GM23338 (cell line): ENCODE measurements at regions not wholly inside any gene's neighbourhood (a gene's known extent, or its start where the extent isn't known, plus 50 kb on each side); places are given as distances from the start of the nearest gene placed in this dataset.

Source experiments
- ATAC-seq: fragments of 200-7000 bp; cut with Tn5 transposase; 3 replicates; pipeline ENCODE4 v1.9.1; 2020
- DNase-seq: peaks from one replicate; pipeline ENCODE4 v3.0.0-alpha.2; 2015; ENCODE audit warnings: low spot score
- H2AFZ ChIP-seq: fragments of 200-600 bp; sonication (generic); 2 replicates; pipeline ENCODE4 v1.8.0; 2016; ENCODE audit warnings: antibody characterized with exemption, mild to moderate bottlenecking, moderate library complexity
- H3F3A ChIP-seq: fragments of 200-600 bp; sonication (generic); replicated peaks from 2 replicates; pipeline ENCODE4 v1.8.0; 2017; ENCODE audit warnings: antibody characterized with exemption, mixed run types, low read depth
- H3K27ac ChIP-seq: fragments of 200-600 bp; sonication (generic); 2 replicates; pipeline ENCODE4 v1.6.1; 2016; ENCODE audit warnings: low read depth
- H3K27me3 ChIP-seq: fragments of 200-600 bp; sonication (generic); 2 replicates; pipeline ENCODE4 v1.8.0; 2016; ENCODE audit warnings: mild to moderate bottlenecking, mixed run types, moderate library complexity; ENCODE audit not compliant: insufficient read depth
- H3K36me3 ChIP-seq: fragments of 200-600 bp; sonication (generic); 2 replicates; pipeline ENCODE4 v1.8.0; 2016; ENCODE audit warnings: mild to moderate bottlenecking; ENCODE audit not compliant: insufficient read depth
- H3K4me1 ChIP-seq: fragments of 200-600 bp; sonication (generic); 2 replicates; pipeline ENCODE4 v1.8.0; 2016; ENCODE audit warnings: mild to moderate bottlenecking, moderate library complexity; ENCODE audit not compliant: insufficient read depth
- H3K4me2 ChIP-seq: fragments of 200-600 bp; sonication (generic); 2 replicates; pipeline ENCODE4 v1.7.1; 2017; ENCODE audit warnings: mixed run types
- H3K4me3 ChIP-seq: fragments of 200-600 bp; sonication (generic); 2 replicates; pipeline ENCODE4 v1.6.1; 2016; ENCODE audit warnings: mixed run types
- H3K79me2 ChIP-seq: fragments of 200-600 bp; sonication (generic); replicated peaks from 2 replicates; pipeline ENCODE4 v1.8.0; 2017; ENCODE audit warnings: mild to moderate bottlenecking; ENCODE audit not compliant: insufficient read depth
- H3K9me2 ChIP-seq: fragments of 200-600 bp; sonication (generic); 2 replicates; pipeline ENCODE4 v1.8.0; 2017; ENCODE audit not compliant: insufficient read depth
- H4K20me1 ChIP-seq: fragments of 200-600 bp; sonication (generic); replicated peaks from 2 replicates; pipeline ENCODE4 v1.8.0; 2017; ENCODE audit warnings: mild to moderate bottlenecking; ENCODE audit not compliant: insufficient read depth
- H3K27ac Mint-ChIP-seq: 2 replicates; pipeline ENCODE4 v1.8.0; 2020; ENCODE audit warnings: inconsistent platforms, mild to moderate bottlenecking, moderate library complexity, mixed read lengths
- H3K27me3 Mint-ChIP-seq: 3 replicates; pipeline ENCODE4 v1.8.0; 2022; ENCODE audit warnings: low read depth, mild to moderate bottlenecking, moderate library complexity, mixed read lengths, inconsistent platforms; ENCODE audit not compliant: insufficient read depth, poor library complexity
- H3K36me3 Mint-ChIP-seq: 3 replicates; pipeline ENCODE4 v1.8.0; 2021; ENCODE audit warnings: low read depth, mild to moderate bottlenecking, inconsistent platforms, moderate library complexity, mixed read lengths
- H3K4me1 Mint-ChIP-seq: 3 replicates; pipeline ENCODE4 v1.8.0; 2020; ENCODE audit warnings: mild to moderate bottlenecking, inconsistent platforms, mixed read lengths
- H3K4me3 Mint-ChIP-seq: 3 replicates; pipeline ENCODE4 v1.8.0; 2021; ENCODE audit warnings: moderate library complexity, mild to moderate bottlenecking, inconsistent platforms, mixed read lengths
- H3K9me3 Mint-ChIP-seq: 3 replicates; pipeline ENCODE4 v1.8.0; 2020; ENCODE audit warnings: moderate library complexity, mild to moderate bottlenecking, inconsistent platforms, mixed read lengths
- CREB1 ChIP-seq: fragments of 250-450 bp; sonication (Bioruptor Pico); IDR thresholded peaks from 2 replicates; pipeline ENCODE4 v1.5.0; 2020; ENCODE audit warnings: low read depth, mild to moderate bottlenecking, moderate library complexity
- EZH2 ChIP-seq: fragments of 200-600 bp; sonication (generic); IDR thresholded peaks from one replicate; pipeline ENCODE4 v1.8.0; 2017; ENCODE audit warnings: antibody characterized with exemption, mild to moderate bottlenecking, low read depth; ENCODE audit not compliant: unreplicated experiment
- EZH2phosphoT487 ChIP-seq: fragments of 200-600 bp; sonication (generic); IDR thresholded peaks from one replicate; pipeline ENCODE4 v1.8.1; 2018; ENCODE audit warnings: antibody characterized with exemption; ENCODE audit not compliant: unreplicated experiment
- JUNB ChIP-seq: IDR thresholded peaks from one replicate; pipeline ENCODE4 v1.6.1; 2016; ENCODE audit warnings: antibody characterized with exemption; ENCODE audit not compliant: unreplicated experiment
- NANOG ChIP-seq: IDR thresholded peaks from 2 replicates; pipeline ENCODE4 v1.6.1; 2016; ENCODE audit warnings: antibody characterized with exemption, borderline replicate concordance
- POLR2AphosphoS5 ChIP-seq: IDR thresholded peaks from 2 replicates; pipeline ENCODE4 v1.6.1; 2016; ENCODE audit warnings: antibody characterized with exemption, low read depth
- STAT1 ChIP-seq: IDR thresholded peaks from one replicate; pipeline ENCODE4 v1.6.1; 2016; ENCODE audit warnings: antibody characterized with exemption; ENCODE audit not compliant: unreplicated experiment
- ZNF114 ChIP-seq: fragments of 250-450 bp; sonication (Bioruptor Pico); IDR thresholded peaks from 2 replicates; pipeline ENCODE4 v1.5.0; 2020; ENCODE audit warnings: mild to moderate bottlenecking, moderate library complexity
- ZNF331 ChIP-seq: fragments of 250-450 bp; sonication (Bioruptor Pico); IDR thresholded peaks from 2 replicates; pipeline ENCODE4 v1.5.0; 2020; ENCODE audit warnings: low read depth, mild to moderate bottlenecking, moderate library complexity
- TF ChIP-seq, protein P1 (sequence below): IDR thresholded peaks from 2 replicates; pipeline ENCODE4 v1.6.1; 2016; ENCODE audit warnings: antibody characterized with exemption
- TF ChIP-seq, protein P2 (sequence below): IDR thresholded peaks from one replicate; pipeline ENCODE4 v1.6.1; 2018; ENCODE audit warnings: antibody characterized with exemption; ENCODE audit not compliant: unreplicated experiment
- TF ChIP-seq, protein P3 (sequence below), 2 experiments: fragments of 200-600 bp in 1 of 2; sonication (generic) in 1 of 2; conservative IDR thresholded peaks; 2 replicates each; pipeline versions ENCODE4 v1.5.1 to v1.6.1; 2016 to 2017; ENCODE audit warnings: antibody characterized with exemption in 2 of 2, low read depth in 2 of 2, mild to moderate bottlenecking in 2 of 2, moderate library complexity in 1 of 2
- TF ChIP-seq, protein P4 (sequence below): fragments of 250-450 bp; sonication (Bioruptor Pico); IDR thresholded peaks from 2 replicates; pipeline ENCODE4 v1.5.0; 2020; ENCODE audit warnings: mild to moderate bottlenecking, moderate library complexity

DNA sequence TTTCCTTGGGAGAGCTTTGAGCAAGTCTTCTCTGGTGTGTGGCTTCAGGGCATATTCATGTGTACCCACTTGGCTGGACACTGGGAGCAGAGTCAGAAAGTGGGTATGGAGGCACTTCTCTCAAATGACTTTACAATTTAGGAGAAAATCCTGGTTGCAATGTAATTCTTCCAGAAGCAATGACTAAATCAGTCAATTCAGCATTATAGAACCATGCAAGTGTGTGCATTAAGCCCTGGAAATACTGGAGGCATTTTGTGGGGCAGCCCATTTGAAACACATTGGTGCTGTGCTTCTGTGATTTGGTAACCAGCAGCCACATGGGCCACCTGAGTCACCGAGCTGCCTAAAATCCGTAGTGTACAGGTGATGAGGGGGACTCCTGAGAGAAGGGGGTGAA is 94.6 kb upstream of the TAS2R1 start (continued):
- TF ChIP-seq, protein P1, sequence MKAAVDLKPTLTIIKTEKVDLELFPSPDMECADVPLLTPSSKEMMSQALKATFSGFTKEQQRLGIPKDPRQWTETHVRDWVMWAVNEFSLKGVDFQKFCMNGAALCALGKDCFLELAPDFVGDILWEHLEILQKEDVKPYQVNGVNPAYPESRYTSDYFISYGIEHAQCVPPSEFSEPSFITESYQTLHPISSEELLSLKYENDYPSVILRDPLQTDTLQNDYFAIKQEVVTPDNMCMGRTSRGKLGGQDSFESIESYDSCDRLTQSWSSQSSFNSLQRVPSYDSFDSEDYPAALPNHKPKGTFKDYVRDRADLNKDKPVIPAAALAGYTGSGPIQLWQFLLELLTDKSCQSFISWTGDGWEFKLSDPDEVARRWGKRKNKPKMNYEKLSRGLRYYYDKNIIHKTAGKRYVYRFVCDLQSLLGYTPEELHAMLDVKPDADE, result no peak
- TF ChIP-seq JUNB (no peak), STAT1 (no peak)

DNA sequence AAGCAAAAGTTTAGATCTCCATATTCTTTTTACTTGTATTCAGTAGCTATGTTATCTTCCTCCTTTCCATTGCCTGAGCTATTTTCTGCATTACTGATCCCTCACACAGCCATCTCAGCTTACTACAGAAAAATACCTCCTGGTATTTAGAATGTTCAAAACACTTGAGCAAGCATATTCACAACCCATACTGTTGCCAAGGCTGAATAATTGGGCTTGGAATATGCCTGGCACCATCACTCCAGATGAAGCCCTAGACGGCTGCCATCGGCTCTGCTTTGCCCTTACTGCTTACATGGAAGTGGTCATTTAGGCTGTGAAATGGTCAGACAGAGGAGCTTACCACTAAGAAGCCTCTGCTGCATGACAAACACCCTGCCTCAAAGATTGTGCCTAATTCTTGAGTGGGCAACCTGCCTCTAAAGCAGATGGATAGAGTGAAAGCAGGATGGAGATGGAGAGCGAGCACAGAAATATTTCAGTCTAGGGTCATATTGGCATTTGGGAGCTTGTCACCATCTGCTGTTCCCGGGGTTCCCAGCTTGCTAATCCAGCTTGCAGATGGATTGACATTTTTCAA is 92.5 kb upstream of the TAS2R1 start:
- Mint-ChIP-seq H3K27ac (no peak overlapping the region), H3K4me3 (no peak overlapping the region), H3K4me1 (no peaks in the 10 kb centered on the region), H3K27me3 (no peaks in the 10 kb centered on the region), H3K36me3 (no peaks in the 10 kb centered on the region), H3K9me3 (no peaks in the 10 kb centered on the region)
- DNase-seq (no peak), ATAC-seq (no peak)
- H3K9me2 ChIP-seq, result peaks cover 18% of the 10 kb centered on the region
- H3K79me2 ChIP-seq, result no peaks in the 10 kb centered on the region
- no peaks in the 10 kb centered on the region; the same call in 1 of the 2 replicates for H3K36me3 ChIP-seq
- no peak overlapping the region for H3K4me2 ChIP-seq
- no peak overlapping the region for H3K4me3 ChIP-seq
- H4K20me1 ChIP-seq, result no peaks in the 10 kb centered on the region
- no peak overlapping the region for H2AFZ ChIP-seq
- no peaks in the 10 kb centered on the region for H3F3A ChIP-seq
- no peak overlapping the region for H3K27ac ChIP-seq
- no peaks in the 10 kb centered on the region for H3K27me3 ChIP-seq
- no peaks in the 10 kb centered on the region for H3K4me1 ChIP-seq
- TF ChIP-seq EZH2phosphoT487 (no peak), JUNB (no peak), POLR2AphosphoS5 (no peak), CREB1 (CRISPR knock-in tag) (no peak), NANOG (no peak), STAT1 (no peak), ZNF331 (CRISPR knock-in tag) (no peak), ZNF114 (CRISPR knock-in tag) (no peak), EZH2 (no peak)
- TF ChIP-seq, protein P2, sequence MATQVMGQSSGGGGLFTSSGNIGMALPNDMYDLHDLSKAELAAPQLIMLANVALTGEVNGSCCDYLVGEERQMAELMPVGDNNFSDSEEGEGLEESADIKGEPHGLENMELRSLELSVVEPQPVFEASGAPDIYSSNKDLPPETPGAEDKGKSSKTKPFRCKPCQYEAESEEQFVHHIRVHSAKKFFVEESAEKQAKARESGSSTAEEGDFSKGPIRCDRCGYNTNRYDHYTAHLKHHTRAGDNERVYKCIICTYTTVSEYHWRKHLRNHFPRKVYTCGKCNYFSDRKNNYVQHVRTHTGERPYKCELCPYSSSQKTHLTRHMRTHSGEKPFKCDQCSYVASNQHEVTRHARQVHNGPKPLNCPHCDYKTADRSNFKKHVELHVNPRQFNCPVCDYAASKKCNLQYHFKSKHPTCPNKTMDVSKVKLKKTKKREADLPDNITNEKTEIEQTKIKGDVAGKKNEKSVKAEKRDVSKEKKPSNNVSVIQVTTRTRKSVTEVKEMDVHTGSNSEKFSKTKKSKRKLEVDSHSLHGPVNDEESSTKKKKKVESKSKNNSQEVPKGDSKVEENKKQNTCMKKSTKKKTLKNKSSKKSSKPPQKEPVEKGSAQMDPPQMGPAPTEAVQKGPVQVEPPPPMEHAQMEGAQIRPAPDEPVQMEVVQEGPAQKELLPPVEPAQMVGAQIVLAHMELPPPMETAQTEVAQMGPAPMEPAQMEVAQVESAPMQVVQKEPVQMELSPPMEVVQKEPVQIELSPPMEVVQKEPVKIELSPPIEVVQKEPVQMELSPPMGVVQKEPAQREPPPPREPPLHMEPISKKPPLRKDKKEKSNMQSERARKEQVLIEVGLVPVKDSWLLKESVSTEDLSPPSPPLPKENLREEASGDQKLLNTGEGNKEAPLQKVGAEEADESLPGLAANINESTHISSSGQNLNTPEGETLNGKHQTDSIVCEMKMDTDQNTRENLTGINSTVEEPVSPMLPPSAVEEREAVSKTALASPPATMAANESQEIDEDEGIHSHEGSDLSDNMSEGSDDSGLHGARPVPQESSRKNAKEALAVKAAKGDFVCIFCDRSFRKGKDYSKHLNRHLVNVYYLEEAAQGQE, result no peak
- TF ChIP-seq, protein P3, sequence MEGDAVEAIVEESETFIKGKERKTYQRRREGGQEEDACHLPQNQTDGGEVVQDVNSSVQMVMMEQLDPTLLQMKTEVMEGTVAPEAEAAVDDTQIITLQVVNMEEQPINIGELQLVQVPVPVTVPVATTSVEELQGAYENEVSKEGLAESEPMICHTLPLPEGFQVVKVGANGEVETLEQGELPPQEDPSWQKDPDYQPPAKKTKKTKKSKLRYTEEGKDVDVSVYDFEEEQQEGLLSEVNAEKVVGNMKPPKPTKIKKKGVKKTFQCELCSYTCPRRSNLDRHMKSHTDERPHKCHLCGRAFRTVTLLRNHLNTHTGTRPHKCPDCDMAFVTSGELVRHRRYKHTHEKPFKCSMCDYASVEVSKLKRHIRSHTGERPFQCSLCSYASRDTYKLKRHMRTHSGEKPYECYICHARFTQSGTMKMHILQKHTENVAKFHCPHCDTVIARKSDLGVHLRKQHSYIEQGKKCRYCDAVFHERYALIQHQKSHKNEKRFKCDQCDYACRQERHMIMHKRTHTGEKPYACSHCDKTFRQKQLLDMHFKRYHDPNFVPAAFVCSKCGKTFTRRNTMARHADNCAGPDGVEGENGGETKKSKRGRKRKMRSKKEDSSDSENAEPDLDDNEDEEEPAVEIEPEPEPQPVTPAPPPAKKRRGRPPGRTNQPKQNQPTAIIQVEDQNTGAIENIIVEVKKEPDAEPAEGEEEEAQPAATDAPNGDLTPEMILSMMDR (conservative IDR thresholded peaks at IDR 0.05; ENCODE audit: low read depth in 2 of 2), result no peak
- TF ChIP-seq, protein P4, sequence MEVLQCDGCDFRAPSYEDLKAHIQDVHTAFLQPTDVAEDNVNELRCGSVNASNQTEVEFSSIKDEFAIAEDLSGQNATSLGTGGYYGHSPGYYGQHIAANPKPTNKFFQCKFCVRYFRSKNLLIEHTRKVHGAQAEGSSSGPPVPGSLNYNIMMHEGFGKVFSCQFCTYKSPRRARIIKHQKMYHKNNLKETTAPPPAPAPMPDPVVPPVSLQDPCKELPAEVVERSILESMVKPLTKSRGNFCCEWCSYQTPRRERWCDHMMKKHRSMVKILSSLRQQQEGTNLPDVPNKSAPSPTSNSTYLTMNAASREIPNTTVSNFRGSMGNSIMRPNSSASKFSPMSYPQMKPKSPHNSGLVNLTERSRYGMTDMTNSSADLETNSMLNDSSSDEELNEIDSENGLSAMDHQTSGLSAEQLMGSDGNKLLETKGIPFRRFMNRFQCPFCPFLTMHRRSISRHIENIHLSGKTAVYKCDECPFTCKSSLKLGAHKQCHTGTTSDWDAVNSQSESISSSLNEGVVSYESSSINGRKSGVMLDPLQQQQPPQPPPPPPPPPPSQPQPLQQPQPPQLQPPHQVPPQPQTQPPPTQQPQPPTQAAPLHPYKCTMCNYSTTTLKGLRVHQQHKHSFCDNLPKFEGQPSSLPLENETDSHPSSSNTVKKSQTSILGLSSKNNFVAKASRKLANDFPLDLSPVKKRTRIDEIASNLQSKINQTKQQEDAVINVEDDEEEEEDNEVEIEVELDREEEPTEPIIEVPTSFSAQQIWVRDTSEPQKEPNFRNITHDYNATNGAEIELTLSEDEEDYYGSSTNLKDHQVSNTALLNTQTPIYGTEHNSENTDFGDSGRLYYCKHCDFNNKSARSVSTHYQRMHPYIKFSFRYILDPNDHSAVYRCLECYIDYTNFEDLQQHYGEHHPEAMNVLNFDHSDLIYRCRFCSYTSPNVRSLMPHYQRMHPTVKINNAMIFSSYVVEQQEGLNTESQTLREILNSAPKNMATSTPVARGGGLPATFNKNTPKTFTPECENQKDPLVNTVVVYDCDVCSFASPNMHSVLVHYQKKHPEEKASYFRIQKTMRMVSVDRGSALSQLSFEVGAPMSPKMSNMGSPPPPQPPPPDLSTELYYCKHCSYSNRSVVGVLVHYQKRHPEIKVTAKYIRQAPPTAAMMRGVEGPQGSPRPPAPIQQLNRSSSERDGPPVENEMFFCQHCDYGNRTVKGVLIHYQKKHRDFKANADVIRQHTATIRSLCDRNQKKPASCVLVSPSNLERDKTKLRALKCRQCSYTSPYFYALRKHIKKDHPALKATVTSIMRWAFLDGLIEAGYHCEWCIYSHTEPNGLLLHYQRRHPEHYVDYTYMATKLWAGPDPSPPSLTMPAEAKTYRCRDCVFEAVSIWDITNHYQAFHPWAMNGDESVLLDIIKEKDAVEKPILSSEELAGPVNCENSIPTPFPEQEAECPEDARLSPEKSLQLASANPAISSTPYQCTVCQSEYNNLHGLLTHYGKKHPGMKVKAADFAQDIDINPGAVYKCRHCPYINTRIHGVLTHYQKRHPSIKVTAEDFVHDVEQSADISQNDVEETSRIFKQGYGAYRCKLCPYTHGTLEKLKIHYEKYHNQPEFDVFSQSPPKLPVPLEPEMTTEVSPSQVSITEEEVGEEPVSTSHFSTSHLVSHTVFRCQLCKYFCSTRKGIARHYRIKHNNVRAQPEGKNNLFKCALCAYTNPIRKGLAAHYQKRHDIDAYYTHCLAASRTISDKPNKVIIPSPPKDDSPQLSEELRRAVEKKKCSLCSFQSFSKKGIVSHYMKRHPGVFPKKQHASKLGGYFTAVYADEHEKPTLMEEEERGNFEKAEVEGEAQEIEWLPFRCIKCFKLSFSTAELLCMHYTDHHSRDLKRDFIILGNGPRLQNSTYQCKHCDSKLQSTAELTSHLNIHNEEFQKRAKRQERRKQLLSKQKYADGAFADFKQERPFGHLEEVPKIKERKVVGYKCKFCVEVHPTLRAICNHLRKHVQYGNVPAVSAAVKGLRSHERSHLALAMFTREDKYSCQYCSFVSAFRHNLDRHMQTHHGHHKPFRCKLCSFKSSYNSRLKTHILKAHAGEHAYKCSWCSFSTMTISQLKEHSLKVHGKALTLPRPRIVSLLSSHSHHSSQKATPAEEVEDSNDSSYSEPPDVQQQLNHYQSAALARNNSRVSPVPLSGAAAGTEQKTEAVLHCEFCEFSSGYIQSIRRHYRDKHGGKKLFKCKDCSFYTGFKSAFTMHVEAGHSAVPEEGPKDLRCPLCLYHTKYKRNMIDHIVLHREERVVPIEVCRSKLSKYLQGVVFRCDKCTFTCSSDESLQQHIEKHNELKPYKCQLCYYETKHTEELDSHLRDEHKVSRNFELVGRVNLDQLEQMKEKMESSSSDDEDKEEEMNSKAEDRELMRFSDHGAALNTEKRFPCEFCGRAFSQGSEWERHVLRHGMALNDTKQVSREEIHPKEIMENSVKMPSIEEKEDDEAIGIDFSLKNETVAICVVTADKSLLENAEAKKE (CRISPR knock-in tag), result no peak
